Muscle of leg (tissue), 3 donors: ENCODE measurements at regions not wholly inside any gene's neighbourhood (a gene's known extent, or its start where the extent isn't known, plus 50 kb on each side); places are given as distances from the start of the nearest gene placed in this dataset.

Source experiments
- DNase-seq: peaks from one replicate; pipeline ENCODE4 v3.0.0; 2013
- H3K27ac ChIP-seq: one replicate; pipeline ENCODE4 v1.5.1; 2013; ENCODE audit warnings: mild to moderate bottlenecking, low read length, control low read depth
- H3K27me3 ChIP-seq: one replicate; pipeline ENCODE4 v1.6.1; 2013; ENCODE audit warnings: low read length; ENCODE audit not compliant: control insufficient read depth, insufficient read depth
- H3K36me3 ChIP-seq: one replicate; pipeline ENCODE4 v1.6.1; 2013; ENCODE audit warnings: low read length; ENCODE audit not compliant: control insufficient read depth, insufficient read depth
- H3K4me1 ChIP-seq: one replicate; pipeline ENCODE4 v1.6.1; 2013; ENCODE audit warnings: low read length; ENCODE audit not compliant: control insufficient read depth, insufficient read depth
- H3K4me3 ChIP-seq: one replicate; pipeline ENCODE4 v1.5.1; 2013; ENCODE audit warnings: low read length, control low read depth
- H3K9me3 ChIP-seq: replicated peaks from 2 replicates; pipeline ENCODE4 v1.6.1; 2013; ENCODE audit warnings: low read depth, low read length; ENCODE audit not compliant: control insufficient read depth
- WGBS: methylation state at CpG from one replicate; pipeline ENCODE4 v1.1.5; 2013; ENCODE audit warnings: missing lambda C conversion rate; ENCODE audit not compliant: insufficient coverage; 5-methylcytosine and 5-hydroxymethylcytosine counted together

DNA sequence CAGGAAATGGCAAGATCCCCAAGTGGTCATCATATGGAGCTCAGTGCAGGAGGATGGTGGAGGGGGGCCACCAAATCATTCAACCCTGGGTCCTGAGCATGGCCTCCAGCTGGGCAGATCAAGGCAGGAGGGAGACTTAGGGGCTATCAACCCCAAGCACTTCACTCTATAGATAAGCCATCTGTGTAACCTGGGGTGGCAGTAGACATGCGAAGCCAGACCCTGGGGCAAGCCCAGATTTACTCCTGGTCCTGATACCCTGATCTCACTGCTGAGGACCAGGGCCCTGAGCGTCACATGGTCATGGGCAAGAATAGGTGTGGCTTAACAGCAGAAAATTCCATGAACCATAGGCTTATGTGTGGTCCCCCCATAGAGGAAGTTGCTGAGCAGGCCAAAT is 173.0 kb upstream of the ADCY1 start:
- Histone ChIP-seq H3K4me1 (no peaks in the 10 kb centered on the region), H3K36me3 (no peaks in the 10 kb centered on the region), H3K27me3 (no peaks in the 10 kb centered on the region), H3K9me3 (no peaks in the 10 kb centered on the region), H3K4me3 (no peak overlapping the region), H3K27ac (no peak overlapping the region)
- DNase-seq: no peak
- WGBS: 78% methylated on average over 2 of the region's 2 CpGs

DNA sequence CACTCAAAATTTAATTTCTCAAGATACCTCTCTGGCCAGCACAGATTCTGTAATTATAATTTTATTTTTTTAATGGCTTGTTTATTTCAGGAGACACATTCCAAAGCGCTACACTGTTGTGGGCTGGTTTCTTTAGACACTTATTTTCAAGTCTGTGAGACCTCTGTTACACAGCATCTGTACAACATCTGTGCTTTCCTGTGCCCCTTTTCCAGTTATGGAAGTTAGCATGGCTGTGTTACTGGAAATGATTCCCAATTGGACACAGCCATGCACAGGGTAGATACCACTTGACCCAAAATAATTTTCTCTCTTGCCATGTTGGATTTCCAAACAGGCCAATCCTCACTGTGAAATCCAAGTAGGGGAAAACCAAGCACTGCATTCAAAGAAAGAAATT is 172.3 kb upstream of the ADCY1 start:
- Histone ChIP-seq H3K27ac (no peak overlapping the region), H3K4me3 (no peak overlapping the region), H3K27me3 (no peaks in the 10 kb centered on the region), H3K4me1 (no peaks in the 10 kb centered on the region), H3K9me3 (no peaks in the 10 kb centered on the region), H3K36me3 (no peaks in the 10 kb centered on the region)
- WGBS: no CpG with 5 or more reads among the region's 1 CpG
- no peak for DNase-seq

GRCh38 chr7:45402480-45403218 is 171.5 kb upstream of the ADCY1 start:
- 71% methylated on average over 1 of the region's 2 CpGs for WGBS
- H3K27ac ChIP-seq: no peak overlapping the region
- no peaks in the 10 kb centered on the region for H3K9me3 ChIP-seq
- no peak overlapping the region for H3K4me3 ChIP-seq
- peak; percentile 14 for DNase-seq
- H3K27me3 ChIP-seq: no peaks in the 10 kb centered on the region
- H3K36me3 ChIP-seq: no peaks in the 10 kb centered on the region
- H3K4me1 ChIP-seq: no peaks in the 10 kb centered on the region

DNA sequence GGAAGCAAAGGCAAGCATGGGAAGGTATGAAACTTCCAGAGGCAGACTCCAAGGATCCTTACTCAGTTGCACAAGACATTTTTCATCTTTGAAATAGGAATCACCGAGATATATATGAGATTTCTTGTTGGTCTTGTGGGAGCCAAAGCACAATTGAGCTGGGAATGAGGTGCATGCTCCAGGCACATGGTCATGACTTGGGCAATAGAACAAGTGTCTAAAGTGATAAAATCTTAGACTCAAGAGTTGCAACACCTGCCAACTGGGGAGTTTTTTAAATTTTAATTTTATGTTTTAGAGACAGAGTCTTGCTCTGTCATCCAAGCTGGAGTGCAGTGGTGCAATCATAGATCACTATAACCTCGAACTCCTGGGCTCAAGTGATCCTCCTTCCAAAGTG is 169.5 kb upstream of the ADCY1 start:
- 61% methylated on average over 2 of the region's 2 CpGs for WGBS
- Histone ChIP-seq H3K4me3 (no peak overlapping the region), H3K27ac (no peak overlapping the region), H3K4me1 (no peaks in the 10 kb centered on the region), H3K27me3 (no peaks in the 10 kb centered on the region), H3K9me3 (no peaks in the 10 kb centered on the region), H3K36me3 (no peaks in the 10 kb centered on the region)
- no peak for DNase-seq

- Histone ChIP-seq H3K36me3 (no peaks in the 10 kb centered on the region), H3K4me3 (no peak overlapping the region), H3K9me3 (no peaks in the 10 kb centered on the region), H3K4me1 (no peaks in the 10 kb centered on the region), H3K27me3 (no peaks in the 10 kb centered on the region), H3K27ac (no peak overlapping the region)
- no peak for DNase-seq
- 83% methylated on average over 23 of the region's 27 CpGs for WGBS
These were observed 166.3 kb upstream of the ADCY1 start for GRCh38 chr7:45407730-45408408.

GRCh38 chr7:45408409-45408737 is 165.8 kb upstream of the ADCY1 start:
- DNase-seq: no peak
- H3K27me3 ChIP-seq: no peaks in the 10 kb centered on the region
- no peaks in the 10 kb centered on the region for H3K4me1 ChIP-seq
- no peaks in the 10 kb centered on the region for H3K9me3 ChIP-seq
- H3K36me3 ChIP-seq: no peaks in the 10 kb centered on the region
- no CpG with 5 or more reads among the region's 5 CpGs for WGBS
- H3K4me3 ChIP-seq: no peak overlapping the region
- no peak overlapping the region for H3K27ac ChIP-seq

DNA sequence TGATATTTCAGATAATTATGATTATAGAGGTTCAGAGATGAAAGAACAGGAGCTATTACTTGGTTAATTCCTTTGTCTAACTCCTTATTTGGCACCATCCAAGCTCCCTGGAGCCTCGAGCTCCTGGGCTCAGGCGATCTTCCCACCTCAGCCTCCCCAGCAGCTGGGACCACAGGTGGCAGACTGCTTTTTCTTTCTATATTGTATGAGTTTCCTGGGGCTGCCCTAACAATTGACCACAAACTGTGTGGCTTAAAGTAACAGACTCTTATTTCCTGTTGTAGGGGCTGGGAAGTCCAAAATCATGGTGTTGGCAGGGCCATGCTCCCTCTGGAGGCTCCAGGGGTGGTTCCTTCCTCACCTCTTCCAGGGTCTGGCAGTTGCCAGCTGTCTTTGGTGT is 163.3 kb upstream of the ADCY1 start:
- no peaks in the 10 kb centered on the region for H3K9me3 ChIP-seq
- no CpG with 5 or more reads among the region's 2 CpGs for WGBS
- H3K36me3 ChIP-seq: no peaks in the 10 kb centered on the region
- no peak for DNase-seq
- no peaks in the 10 kb centered on the region for H3K4me1 ChIP-seq
- H3K27ac ChIP-seq: no peak overlapping the region
- H3K4me3 ChIP-seq: no peak overlapping the region
- H3K27me3 ChIP-seq: no peaks in the 10 kb centered on the region

- H3K27me3 ChIP-seq: no peaks in the 10 kb centered on the region
- no CpG with 5 or more reads among the region's 3 CpGs for WGBS
- no peak for DNase-seq
- H3K4me3 ChIP-seq: no peak overlapping the region
- H3K9me3 ChIP-seq: no peaks in the 10 kb centered on the region
- no peaks in the 10 kb centered on the region for H3K36me3 ChIP-seq
- H3K4me1 ChIP-seq: no peaks in the 10 kb centered on the region
- no peak overlapping the region for H3K27ac ChIP-seq
These were observed 160.7 kb upstream of the ADCY1 start for GRCh38 chr7:45413419-45413818.

DNA sequence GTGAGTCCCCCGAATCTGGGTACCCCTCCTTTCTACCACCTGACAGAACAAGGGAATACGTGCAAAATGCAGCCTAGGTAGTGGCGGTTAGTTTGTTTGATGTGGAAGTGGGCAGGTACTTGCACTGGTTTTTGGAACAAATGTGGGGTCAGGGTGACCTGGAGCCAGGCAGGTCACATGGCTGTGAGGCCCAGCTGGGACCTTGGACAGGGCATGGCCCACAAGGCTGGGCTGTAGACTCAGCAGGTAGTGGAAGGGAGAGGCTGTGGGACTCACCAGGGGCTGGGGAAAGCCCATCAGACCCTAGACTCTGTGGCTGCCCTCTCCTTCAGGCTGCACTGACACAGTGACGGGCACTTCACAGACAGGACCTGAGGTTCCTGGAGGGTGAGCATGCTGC is 159.9 kb upstream of the ADCY1 start:
- Histone ChIP-seq H3K9me3 (no peaks in the 10 kb centered on the region), H3K4me3 (no peak overlapping the region), H3K27ac (no peak overlapping the region), H3K27me3 (no peaks in the 10 kb centered on the region), H3K36me3 (no peaks in the 10 kb centered on the region), H3K4me1 (no peaks in the 10 kb centered on the region)
- DNase-seq: no peak
- WGBS: 80% methylated on average over 3 of the region's 4 CpGs

GRCh38 chr7:45415265-45415664 is 158.9 kb upstream of the ADCY1 start:
- no peaks in the 10 kb centered on the region for H3K4me1 ChIP-seq
- whole genome bisulfite sequencing: no CpG with 5 or more reads among the region's 2 CpGs

More at GRCh38 chr7:45415265-45415664, 158.9 kb upstream of the ADCY1 start:
- no peak overlapping the region for H3K27ac ChIP-seq
- H3K4me3 ChIP-seq: no peak overlapping the region
- DNase-seq: no peak
- no peaks in the 10 kb centered on the region for H3K27me3 ChIP-seq
- no peaks in the 10 kb centered on the region for H3K9me3 ChIP-seq
- no peaks in the 10 kb centered on the region for H3K36me3 ChIP-seq
